Upper lobe of right lung (tissue), 1 donor: ENCODE measurements at regions not wholly inside any gene's neighbourhood (a gene's known extent, or its start where the extent isn't known, plus 50 kb on each side); places are given as distances from the start of the nearest gene placed in this dataset.

Experiments
- ATAC-seq: fragments of 200-7000 bp; cut with Tn5 transposase; one replicate; pipeline ENCODE4 v1.9.1; 2020; ENCODE audit warnings: mild to moderate bottlenecking, moderate library complexity
- DNase-seq: peaks from one replicate; pipeline ENCODE4 v3.0.0-alpha.2; 2020
- H3K27ac ChIP-seq: fragments of 200-600 bp; one replicate; pipeline ENCODE4 v1.8.0; 2022
- H3K27me3 ChIP-seq: fragments of 200-600 bp; one replicate; pipeline ENCODE4 v1.8.0; 2022; ENCODE audit warnings: mild to moderate bottlenecking
- H3K36me3 ChIP-seq: fragments of 200-600 bp; one replicate; pipeline ENCODE4 v1.8.0; 2022
- H3K4me1 ChIP-seq: fragments of 200-600 bp; one replicate; pipeline ENCODE4 v1.8.0; 2022
- H3K4me3 ChIP-seq: fragments of 200-600 bp; one replicate; pipeline ENCODE4 v1.8.0; 2022; ENCODE audit warnings: mild to moderate bottlenecking
- H3K9me3 ChIP-seq: fragments of 200-600 bp; one replicate; pipeline ENCODE4 v1.8.0; 2022
- CTCF ChIP-seq: fragments of 200-600 bp; IDR thresholded peaks from one replicate; pipeline ENCODE4 v1.8.0; 2022; ENCODE audit warnings: antibody characterized with exemption
- intact Hi-C: fragments of 100-400 bp; cut with DNase I; formaldehyde crosslinking; loops from one replicate; pipeline ENCODE4 v1.11.0; 2022
- donor health status: DM: no; HTN: yes; CAD: no; lungs with severe emphysema.

GRCh38 chr2:103660519-103660918 is 898.7 kb downstream of the TMEM182 start:
- Histone ChIP-seq H3K4me3 (no peak overlapping the region), H3K9me3 (no peaks in the 10 kb centered on the region), H3K27me3 (no peaks in the 10 kb centered on the region), H3K4me1 (no peaks in the 10 kb centered on the region), H3K36me3 (no peaks in the 10 kb centered on the region), H3K27ac (no peak overlapping the region)
- ATAC-seq (no peak), DNase-seq (no peak)
- intact Hi-C loops = no loop called here
- no peak for TF ChIP-seq CTCF

GRCh38 chr2:103660947-103661346 is 899.1 kb downstream of the TMEM182 start:
- no peaks in the 10 kb centered on the region for H3K36me3 ChIP-seq
- intact Hi-C loops = no loop called here
- no peaks in the 10 kb centered on the region for H3K4me1 ChIP-seq
- TF ChIP-seq CTCF = no peak
- ATAC-seq (no peak), DNase-seq (no peak)
- H3K27me3 ChIP-seq = no peaks in the 10 kb centered on the region
- H3K27ac ChIP-seq = no peak overlapping the region
- no peak overlapping the region for H3K4me3 ChIP-seq
- H3K9me3 ChIP-seq = no peaks in the 10 kb centered on the region

- TF ChIP-seq CTCF = no peak
- Histone ChIP-seq H3K27ac (no peak overlapping the region), H3K27me3 (no peaks in the 10 kb centered on the region), H3K36me3 (no peaks in the 10 kb centered on the region), H3K4me3 (no peak overlapping the region), H3K9me3 (no peaks in the 10 kb centered on the region), H3K4me1 (no peaks in the 10 kb centered on the region)
- ATAC-seq (no peak), DNase-seq (no peak)
- intact Hi-C loops = no loop called here
Observed at GRCh38 chr2:103664690-103665089, 902.9 kb downstream of the TMEM182 start.

- Histone ChIP-seq H3K4me1 (no peaks in the 10 kb centered on the region), H3K27me3 (no peaks in the 10 kb centered on the region), H3K27ac (no peak overlapping the region), H3K9me3 (no peaks in the 10 kb centered on the region), H3K4me3 (no peak overlapping the region), H3K36me3 (no peaks in the 10 kb centered on the region)
- ATAC-seq = no peak
- no peak for TF ChIP-seq CTCF
- intact Hi-C loops = no loop called here
- no peak for DNase-seq
Observed at GRCh38 chr2:103667335-103667884, 905.6 kb downstream of the TMEM182 start.

GRCh38 chr2:103669531-103669930 is 907.7 kb downstream of the TMEM182 start:
- no peaks in the 10 kb centered on the region for H3K27me3 ChIP-seq
- no peaks in the 10 kb centered on the region for H3K9me3 ChIP-seq
- DNase-seq (no peak), ATAC-seq (no peak)
- H3K36me3 ChIP-seq = no peaks in the 10 kb centered on the region
- no peak overlapping the region for H3K4me3 ChIP-seq
- no peak overlapping the region for H3K27ac ChIP-seq
- intact Hi-C loops = no loop called here
- TF ChIP-seq CTCF = no peak
- H3K4me1 ChIP-seq = no peaks in the 10 kb centered on the region
